OCI-LY7 (cell line): ENCODE measurements at regions not wholly inside any gene's neighbourhood (a gene's known extent, or its start where the extent isn't known, plus 50 kb on each side); places are given as distances from the start of the nearest gene placed in this dataset.

ENCODE experiments used
- CTCF ChIP-seq: fragments of 200-600 bp; sonication (generic); conservative IDR thresholded peaks from 2 replicates; pipeline ENCODE4 v1.5.1; 2014; ENCODE audit warnings: mild to moderate bottlenecking, antibody characterized with exemption, low read length, moderate library complexity, mixed read lengths
- EZH2phosphoT487 ChIP-seq: fragments of 200-600 bp; sonication (generic); IDR thresholded peaks from 2 replicates; pipeline ENCODE4 v1.6.1; 2018; ENCODE audit warnings: low read depth, borderline replicate concordance, mild to moderate bottlenecking, mixed run types, antibody characterized with exemption, low read length, moderate library complexity, mixed read lengths

- no peak for TF ChIP-seq CTCF
- no peak for TF ChIP-seq EZH2phosphoT487
Observed at GRCh38 chr9:129506892-129507291, 114.0 kb downstream of the C9orf50 start.
